ENCODE measurements at regions not wholly inside any gene's neighbourhood (a gene's known extent, or its start where the extent isn't known, plus 50 kb on each side); places are given as distances from the start of the nearest gene placed in this dataset.

GRCh38 chr6:16832721-16833120 is 71.5 kb upstream of the ATXN1 start:
- H3K9ac ChIP-seq (ENCODE audit: low read length) = no peak overlapping the region
- no peak overlapping the region for H3K4me3 ChIP-seq (ENCODE audit: low read depth in 1 of 2, low read length in 2 of 2)
- H3K27ac ChIP-seq (ENCODE audit: low read depth, low read length) = no peak overlapping the region
- peaks cover 13% of the 10 kb centered on the region for H3K4me1 ChIP-seq (ENCODE audit: insufficient read depth, low read length)
- no peaks in the 10 kb centered on the region for H3K27me3 ChIP-seq (ENCODE audit: control insufficient read depth in 1 of 2, insufficient read depth in 2 of 2, low read length in 2 of 2)
- H3K36me3 ChIP-seq (ENCODE audit: insufficient read depth, low read length) = no peaks in the 10 kb centered on the region
- H3K9me3 ChIP-seq (ENCODE audit: low read length) = no peaks in the 10 kb centered on the region

GRCh38 chr6:16832043-16832567 is 70.8 kb upstream of the ATXN1 start:
- Histone ChIP-seq H3K9ac (ENCODE audit: low read length) (no peak overlapping the region), H3K4me1 (ENCODE audit: insufficient read depth, low read length) (peaks cover 13% of the 10 kb centered on the region), H3K27ac (ENCODE audit: low read depth, low read length) (no peak overlapping the region), H3K9me3 (ENCODE audit: low read length) (no peaks in the 10 kb centered on the region), H3K36me3 (ENCODE audit: insufficient read depth, low read length) (no peaks in the 10 kb centered on the region), H3K27me3 (ENCODE audit: control insufficient read depth in 1 of 2, insufficient read depth in 2 of 2, low read length in 2 of 2) (no peaks in the 10 kb centered on the region), H3K4me3 (ENCODE audit: low read depth in 1 of 2, low read length in 2 of 2) (no peak overlapping the region)

- no peaks in the 10 kb centered on the region for H3K27me3 ChIP-seq (ENCODE audit: control insufficient read depth in 1 of 2, insufficient read depth in 2 of 2, low read length in 2 of 2)
- H3K4me1 ChIP-seq (ENCODE audit: insufficient read depth, low read length) = peaks cover 3% of the 10 kb centered on the region
- no peak overlapping the region for H3K9ac ChIP-seq (ENCODE audit: low read length)
- H3K36me3 ChIP-seq (ENCODE audit: insufficient read depth, low read length) = no peaks in the 10 kb centered on the region
- H3K4me3 ChIP-seq (ENCODE audit: low read depth in 1 of 2, low read length in 2 of 2) = no peak overlapping the region
- no peaks in the 10 kb centered on the region for H3K9me3 ChIP-seq (ENCODE audit: low read length)
- no peak overlapping the region for H3K27ac ChIP-seq (ENCODE audit: low read depth, low read length)
These were observed 69.9 kb upstream of the ATXN1 start for GRCh38 chr6:16831136-16831535.

GRCh38 chr6:16828058-16828457 is 66.8 kb upstream of the ATXN1 start:
- Histone ChIP-seq H3K4me3 (ENCODE audit: low read depth in 1 of 2, low read length in 2 of 2) (no peak overlapping the region), H3K27me3 (ENCODE audit: control insufficient read depth in 1 of 2, insufficient read depth in 2 of 2, low read length in 2 of 2) (no peaks in the 10 kb centered on the region), H3K9me3 (ENCODE audit: low read length) (no peaks in the 10 kb centered on the region), H3K9ac (ENCODE audit: low read length) (no peak overlapping the region), H3K27ac (ENCODE audit: low read depth, low read length) (no peak overlapping the region), H3K4me1 (ENCODE audit: insufficient read depth, low read length) (no peaks in the 10 kb centered on the region), H3K36me3 (ENCODE audit: insufficient read depth, low read length) (no peaks in the 10 kb centered on the region)

- Histone ChIP-seq H3K27me3 (ENCODE audit: control insufficient read depth in 1 of 2, insufficient read depth in 2 of 2, low read length in 2 of 2) (no peaks in the 10 kb centered on the region), H3K36me3 (ENCODE audit: insufficient read depth, low read length) (no peaks in the 10 kb centered on the region), H3K9me3 (ENCODE audit: low read length) (no peaks in the 10 kb centered on the region), H3K9ac (ENCODE audit: low read length) (no peak overlapping the region), H3K27ac (ENCODE audit: low read depth, low read length) (no peak overlapping the region), H3K4me1 (ENCODE audit: insufficient read depth, low read length) (no peaks in the 10 kb centered on the region), H3K4me3 (ENCODE audit: low read depth in 1 of 2, low read length in 2 of 2) (no peak overlapping the region)
These were observed 66.4 kb upstream of the ATXN1 start for GRCh38 chr6:16827627-16828026.

GRCh38 chr6:16825784-16826183 is 64.5 kb upstream of the ATXN1 start:
- no peaks in the 10 kb centered on the region for H3K27me3 ChIP-seq (ENCODE audit: control insufficient read depth in 1 of 2, insufficient read depth in 2 of 2, low read length in 2 of 2)
- no peak overlapping the region for H3K27ac ChIP-seq (ENCODE audit: low read depth, low read length)
- H3K36me3 ChIP-seq (ENCODE audit: insufficient read depth, low read length) = no peaks in the 10 kb centered on the region
- H3K4me3 ChIP-seq (ENCODE audit: low read depth in 1 of 2, low read length in 2 of 2) = no peak overlapping the region
- no peak overlapping the region for H3K9ac ChIP-seq (ENCODE audit: low read length)
- H3K9me3 ChIP-seq (ENCODE audit: low read length) = no peaks in the 10 kb centered on the region
- no peaks in the 10 kb centered on the region for H3K4me1 ChIP-seq (ENCODE audit: insufficient read depth, low read length)

GRCh38 chr6:16824845-16825685 is 63.8 kb upstream of the ATXN1 start:
- no peaks in the 10 kb centered on the region for H3K9me3 ChIP-seq (ENCODE audit: low read length)
- no peaks in the 10 kb centered on the region for H3K4me1 ChIP-seq (ENCODE audit: insufficient read depth, low read length)
- no peak overlapping the region for H3K9ac ChIP-seq (ENCODE audit: low read length)
- H3K36me3 ChIP-seq (ENCODE audit: insufficient read depth, low read length) = no peaks in the 10 kb centered on the region
- H3K4me3 ChIP-seq (ENCODE audit: low read depth in 1 of 2, low read length in 2 of 2) = no peak overlapping the region
- no peak overlapping the region for H3K27ac ChIP-seq (ENCODE audit: low read depth, low read length)
- no peaks in the 10 kb centered on the region for H3K27me3 ChIP-seq (ENCODE audit: control insufficient read depth in 1 of 2, insufficient read depth in 2 of 2, low read length in 2 of 2)

GRCh38 chr6:16823718-16824352 is 62.6 kb upstream of the ATXN1 start:
- H3K9ac ChIP-seq (ENCODE audit: low read length) = no peak overlapping the region
- H3K9me3 ChIP-seq (ENCODE audit: low read length) = no peaks in the 10 kb centered on the region
- no peak overlapping the region for H3K27ac ChIP-seq (ENCODE audit: low read depth, low read length)
- no peaks in the 10 kb centered on the region for H3K36me3 ChIP-seq (ENCODE audit: insufficient read depth, low read length)
- no peaks in the 10 kb centered on the region for H3K27me3 ChIP-seq (ENCODE audit: control insufficient read depth in 1 of 2, insufficient read depth in 2 of 2, low read length in 2 of 2)
- no peak overlapping the region for H3K4me3 ChIP-seq (ENCODE audit: low read depth in 1 of 2, low read length in 2 of 2)
- H3K4me1 ChIP-seq (ENCODE audit: insufficient read depth, low read length) = no peaks in the 10 kb centered on the region

- no peaks in the 10 kb centered on the region for H3K36me3 ChIP-seq (ENCODE audit: insufficient read depth, low read length)
- H3K9ac ChIP-seq (ENCODE audit: low read length) = no peak overlapping the region
- no peaks in the 10 kb centered on the region for H3K9me3 ChIP-seq (ENCODE audit: low read length)
- no peaks in the 10 kb centered on the region for H3K4me1 ChIP-seq (ENCODE audit: insufficient read depth, low read length)
- H3K27ac ChIP-seq (ENCODE audit: low read depth, low read length) = no peak overlapping the region
- H3K4me3 ChIP-seq (ENCODE audit: low read depth in 1 of 2, low read length in 2 of 2) = no peak overlapping the region
- no peaks in the 10 kb centered on the region for H3K27me3 ChIP-seq (ENCODE audit: control insufficient read depth in 1 of 2, insufficient read depth in 2 of 2, low read length in 2 of 2)
These were observed 61.9 kb upstream of the ATXN1 start for GRCh38 chr6:16822975-16823717.

GRCh38 chr6:16822529-16822928 is 61.3 kb upstream of the ATXN1 start:
- Histone ChIP-seq H3K27me3 (ENCODE audit: control insufficient read depth in 1 of 2, insufficient read depth in 2 of 2, low read length in 2 of 2) (no peaks in the 10 kb centered on the region), H3K9me3 (ENCODE audit: low read length) (no peaks in the 10 kb centered on the region), H3K9ac (ENCODE audit: low read length) (no peak overlapping the region), H3K4me1 (ENCODE audit: insufficient read depth, low read length) (no peaks in the 10 kb centered on the region), H3K4me3 (ENCODE audit: low read depth in 1 of 2, low read length in 2 of 2) (no peak overlapping the region), H3K36me3 (ENCODE audit: insufficient read depth, low read length) (no peaks in the 10 kb centered on the region), H3K27ac (ENCODE audit: low read depth, low read length) (no peak overlapping the region)

GRCh38 chr6:16821834-16822264 is 60.6 kb upstream of the ATXN1 start:
- H3K9ac ChIP-seq (ENCODE audit: low read length) = no peak overlapping the region
- H3K27ac ChIP-seq (ENCODE audit: low read depth, low read length) = no peak overlapping the region
- H3K4me1 ChIP-seq (ENCODE audit: insufficient read depth, low read length) = no peaks in the 10 kb centered on the region
- H3K36me3 ChIP-seq (ENCODE audit: insufficient read depth, low read length) = no peaks in the 10 kb centered on the region
- H3K9me3 ChIP-seq (ENCODE audit: low read length) = no peaks in the 10 kb centered on the region
- no peak overlapping the region for H3K4me3 ChIP-seq (ENCODE audit: low read depth in 1 of 2, low read length in 2 of 2)
- H3K27me3 ChIP-seq (ENCODE audit: control insufficient read depth in 1 of 2, insufficient read depth in 2 of 2, low read length in 2 of 2) = no peaks in the 10 kb centered on the region

Measured in muscle layer of colon (tissue), 2 donors.